ENCODE measurements at regions not wholly inside any gene's neighbourhood (a gene's known extent, or its start where the extent isn't known, plus 50 kb on each side); places are given as distances from the start of the nearest gene placed in this dataset.

DNA sequence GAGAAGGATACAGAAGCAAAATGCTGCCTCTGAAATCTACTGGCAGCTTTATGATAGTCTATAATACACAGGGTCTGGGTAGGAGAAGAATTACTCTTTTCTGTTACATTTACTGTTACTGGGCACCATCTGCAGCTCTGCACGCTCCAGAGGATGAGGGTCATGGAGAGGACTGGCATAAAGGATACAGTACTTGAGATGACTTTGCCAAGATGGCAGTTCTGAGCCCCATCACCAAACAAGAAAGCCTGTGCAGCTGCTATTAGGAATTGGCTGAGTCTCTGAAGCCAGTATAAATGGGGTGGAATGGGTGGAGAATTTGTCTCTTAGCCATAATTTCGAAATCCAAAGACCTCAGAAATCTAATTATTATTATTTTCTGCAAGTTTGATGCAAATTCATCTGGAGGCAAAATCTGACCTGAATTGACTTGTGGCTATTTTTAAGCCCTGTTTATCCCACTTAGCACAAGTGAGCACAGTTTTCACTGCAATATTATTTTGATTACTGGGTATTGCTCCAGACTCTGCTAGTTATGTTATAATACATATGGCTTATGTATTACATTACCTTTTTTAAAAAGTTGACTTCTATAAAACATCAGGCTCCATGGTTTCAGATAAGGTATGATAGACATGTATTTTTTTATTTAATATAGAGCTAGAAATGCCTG, 579.5 kb downstream of the MBD2 start:
- DNase-seq (ENCODE audit: low spot score), result no peak

GRCh38 chr18:53639687-53640086, 584.8 kb downstream of the MBD2 start:
- no peak for DNase-seq (ENCODE audit: low spot score)

- DNase-seq (ENCODE audit: low spot score), result no peak
Measured at GRCh38 chr18:53629337-53629736, 595.1 kb downstream of the MBD2 start.

GRCh38 chr18:53625997-53626599, 598.4 kb downstream of the MBD2 start:
- DNase-seq (ENCODE audit: low spot score), result no peak

GRCh38 chr18:53610957-53611356, 613.5 kb downstream of the MBD2 start:
- no peak for DNase-seq (ENCODE audit: low spot score)

GRCh38 chr18:53606792-53607191, 617.7 kb downstream of the MBD2 start:
- DNase-seq (ENCODE audit: low spot score), result no peak

GRCh38 chr18:53605198-53605597, 619.3 kb downstream of the MBD2 start:
- no peak for DNase-seq (ENCODE audit: low spot score)

DNA sequence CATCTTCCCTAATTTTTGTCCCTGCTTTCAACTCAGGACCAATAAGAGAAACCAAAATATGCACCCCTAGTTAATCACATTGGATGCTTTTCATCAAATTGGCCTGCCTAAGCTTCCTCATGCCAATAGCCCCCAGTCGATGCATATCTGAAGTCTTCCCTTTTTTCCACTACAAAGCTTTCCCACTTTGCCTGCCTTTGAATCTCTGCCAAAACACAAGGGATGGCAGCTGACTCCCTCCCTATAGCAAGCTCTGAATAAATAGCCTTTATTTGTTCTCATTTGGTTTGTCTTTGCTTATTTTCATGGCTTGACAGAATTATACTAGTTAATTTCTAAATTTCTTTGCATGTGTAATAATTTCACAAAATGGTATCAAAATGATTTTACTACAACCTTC, 621.2 kb downstream of the MBD2 start:
- no peak for DNase-seq (ENCODE audit: low spot score)

GRCh38 chr18:53601344-53601743, 623.1 kb downstream of the MBD2 start:
- DNase-seq (ENCODE audit: low spot score), result no peak

- no peak for DNase-seq (ENCODE audit: low spot score)
Measured at GRCh38 chr18:53586923-53587322, 637.5 kb downstream of the MBD2 start.
